ENCODE measurements at regions not wholly inside any gene's neighbourhood (a gene's known extent, or its start where the extent isn't known, plus 50 kb on each side); places are given as distances from the start of the nearest gene placed in this dataset.
"Not testable (repeated sequence)": the region's sequence is repeated elsewhere in the genome, so short reads cannot be mapped to it uniquely, and the experiment has no call there.

GRCh38 chr3:152213203-152213602 lies 55.5 kb upstream of the MBNL1 start:
- no peaks in the 10 kb centered on the region for H3K27me3 ChIP-seq (ENCODE audit: control insufficient read depth, insufficient read depth, low read length)
- DNase-seq (ENCODE audit: low read depth): no peak
- no peaks in the 10 kb centered on the region for H3K36me3 ChIP-seq (ENCODE audit: control insufficient read depth, insufficient read depth, low read length)
- ChIA-PET CTCF (no interaction called here), POLR2A (interaction anchor here (1.0 kb wide), 1 partner anchor 9 kb away, joined by 5 read pairs; no protein-coding TSS in a partner anchor)
- no peak for TF ChIP-seq CTCF (IDR thresholded peaks at IDR 0.05; ENCODE audit: insufficient read depth, low read depth, low read length)
- H3K4me3 ChIP-seq (ENCODE audit: low read depth, low read length): no peak overlapping the region

GRCh38 chr3:152213938-152214337 lies 54.8 kb upstream of the MBNL1 start:
- CTCF ChIA-PET: no interaction called here

GRCh38 chr3:152216960-152217865 lies 51.5 kb upstream of the MBNL1 start:
- CTCF ChIA-PET; POLR2A ChIA-PET; H3K27me3 ChIP-seq (ENCODE audit: control insufficient read depth, insufficient read depth, low read length); DNase-seq (ENCODE audit: low read depth); H3K4me3 ChIP-seq (ENCODE audit: low read depth, low read length); H3K36me3 ChIP-seq (ENCODE audit: control insufficient read depth, insufficient read depth, low read length): not testable (repeated sequence)

More at GRCh38 chr3:152213938-152214337, 54.8 kb upstream of the MBNL1 start:
- DNase-seq (ENCODE audit: low read depth): no peak
- H3K27me3 ChIP-seq (ENCODE audit: control insufficient read depth, insufficient read depth, low read length): no peaks in the 10 kb centered on the region
- H3K36me3 ChIP-seq (ENCODE audit: control insufficient read depth, insufficient read depth, low read length): no peaks in the 10 kb centered on the region
- POLR2A ChIA-PET: no interaction called here
- H3K4me3 ChIP-seq (ENCODE audit: low read depth, low read length): no peak overlapping the region
- no peak for TF ChIP-seq CTCF (IDR thresholded peaks at IDR 0.05; ENCODE audit: insufficient read depth, low read depth, low read length)

- ChIA-PET CTCF (no interaction called here), POLR2A (no interaction called here)
- no peaks in the 10 kb centered on the region for H3K36me3 ChIP-seq (ENCODE audit: control insufficient read depth, insufficient read depth, low read length)
- no peak for DNase-seq (ENCODE audit: low read depth)
- TF ChIP-seq CTCF (IDR thresholded peaks at IDR 0.05; ENCODE audit: insufficient read depth, low read depth, low read length): no peak
- no peak overlapping the region for H3K4me3 ChIP-seq (ENCODE audit: low read depth, low read length)
- no peaks in the 10 kb centered on the region for H3K27me3 ChIP-seq (ENCODE audit: control insufficient read depth, insufficient read depth, low read length)
Observed at GRCh38 chr3:152218602-152219001, 50.1 kb upstream of the MBNL1 start.

All from BJ (cell line).